Thymus (tissue), 11 donors: ENCODE measurements at regions not wholly inside any gene's neighbourhood (a gene's known extent, or its start where the extent isn't known, plus 50 kb on each side); places are given as distances from the start of the nearest gene placed in this dataset.

Experiments used
- DNase-seq, 9 donors: peaks; one replicate each; pipeline ENCODE4 v3.0.0-alpha.2; 2013; ENCODE audit warnings: low spot score in 9 of 9, low read depth in 6 of 9, missing footprints in 1 of 9
- H3K27ac ChIP-seq, 2 donors: one replicate each; pipeline ENCODE4 v1.5.1; 2013; ENCODE audit warnings: control low read depth in 1 of 2, low read depth in 1 of 2, low read length in 1 of 2, mild to moderate bottlenecking in 1 of 2, moderate library complexity in 1 of 2
- H3K27me3 ChIP-seq, 2 donors: one replicate each; pipeline ENCODE4 v1.5.1; 2013; ENCODE audit warnings: low read length in 1 of 2; ENCODE audit not compliant: control insufficient read depth in 2 of 2, insufficient read depth in 1 of 2
- H3K36me3 ChIP-seq, 2 donors: one replicate each; pipeline ENCODE4 v1.5.1; 2013; ENCODE audit warnings: low read length in 1 of 2, mild to moderate bottlenecking in 1 of 2, moderate library complexity in 1 of 2; ENCODE audit not compliant: control insufficient read depth in 2 of 2, insufficient read depth in 2 of 2
- H3K4me1 ChIP-seq, 2 donors: one replicate each; pipeline ENCODE4 v1.5.1; 2013; ENCODE audit warnings: low read length in 2 of 2; ENCODE audit not compliant: control insufficient read depth in 2 of 2, insufficient read depth in 2 of 2
- H3K4me3 ChIP-seq, 2 donors: one replicate each; pipeline ENCODE4 v1.5.1; 2013; ENCODE audit warnings: low read length in 2 of 2, control low read depth in 1 of 2, mild to moderate bottlenecking in 1 of 2
- H3K9me3 ChIP-seq, 2 donors: one replicate each; pipeline ENCODE4 v1.5.1; 2013; ENCODE audit warnings: low read length in 1 of 2, mild to moderate bottlenecking in 1 of 2; ENCODE audit not compliant: control insufficient read depth in 2 of 2, insufficient read depth in 1 of 2
- WGBS: extraction: QIAGEN DNeasy Blood & Tissue Kit; methylation state at CpG from one replicate; pipeline ENCODE4 v1.1.7; 2013; 5-methylcytosine and 5-hydroxymethylcytosine counted together
- donor health status: healthy.

DNA sequence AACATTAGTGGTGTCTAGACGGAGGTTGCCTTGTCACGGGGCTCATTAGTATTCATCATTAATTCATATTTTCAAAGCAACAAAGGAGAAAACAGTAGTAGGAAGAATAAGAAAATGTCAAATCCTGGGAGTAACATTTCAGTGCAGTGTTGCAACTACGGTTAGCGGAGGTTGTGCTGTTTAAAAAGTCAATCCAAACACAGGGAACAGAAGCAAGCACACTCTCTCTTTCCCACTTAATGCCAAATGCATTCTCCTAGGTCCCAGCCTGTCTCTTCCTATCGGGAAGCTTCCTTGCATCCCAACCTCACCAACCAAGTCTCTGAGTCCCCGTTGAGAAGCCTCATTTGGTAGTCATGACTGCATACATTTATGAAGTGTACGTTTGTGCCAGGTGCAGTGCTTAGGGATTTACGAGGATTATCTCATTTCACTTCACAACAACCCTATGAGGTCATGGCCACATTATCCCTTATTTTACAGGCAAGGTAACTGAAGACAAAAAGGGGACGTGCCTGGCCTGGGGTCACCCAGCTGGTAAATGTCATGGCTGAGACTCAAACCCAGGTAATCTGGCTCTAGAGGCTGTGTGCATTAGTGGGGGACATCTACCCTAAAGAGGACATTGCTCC, 283.6 kb upstream of the SALL1 start:
- H3K9me3 ChIP-seq: no peaks in the 10 kb centered on the region
- no peak for DNase-seq
- H3K27ac ChIP-seq: no peak overlapping the region
- no peak overlapping the region for H3K4me3 ChIP-seq
- WGBS: 87% methylated on average over 9 of the region's 9 CpGs
- H3K36me3 ChIP-seq: no peaks in the 10 kb centered on the region
- no peaks in the 10 kb centered on the region for H3K27me3 ChIP-seq
- no peaks in the 10 kb centered on the region for H3K4me1 ChIP-seq

DNA sequence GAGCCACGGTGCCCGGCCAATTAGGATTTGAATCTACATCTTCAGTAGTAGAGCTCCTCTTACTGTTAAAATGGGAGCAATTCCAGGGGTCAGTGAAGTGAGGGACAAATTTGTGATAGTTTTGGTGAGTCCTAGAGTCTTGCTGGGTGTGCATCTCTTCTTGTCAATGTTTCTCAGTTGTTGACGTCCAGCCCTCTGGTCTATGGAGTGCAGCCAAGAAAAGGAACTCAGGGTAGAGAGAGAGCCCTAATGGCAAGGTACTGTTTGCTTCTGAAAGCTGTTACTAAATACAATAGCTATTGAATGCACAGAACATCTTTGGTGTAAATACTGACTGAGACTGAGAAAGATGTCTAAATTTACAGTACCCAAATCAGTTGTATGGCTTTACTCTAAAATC, 282.5 kb upstream of the SALL1 start:
- H3K4me3 ChIP-seq: no peak overlapping the region
- no peaks in the 10 kb centered on the region for H3K36me3 ChIP-seq
- no peaks in the 10 kb centered on the region for H3K4me1 ChIP-seq
- H3K9me3 ChIP-seq: no peaks in the 10 kb centered on the region
- no peaks in the 10 kb centered on the region for H3K27me3 ChIP-seq
- no peak for DNase-seq
- WGBS: 77% methylated on average over 3 of the region's 3 CpGs
- H3K27ac ChIP-seq: no peak overlapping the region

DNA sequence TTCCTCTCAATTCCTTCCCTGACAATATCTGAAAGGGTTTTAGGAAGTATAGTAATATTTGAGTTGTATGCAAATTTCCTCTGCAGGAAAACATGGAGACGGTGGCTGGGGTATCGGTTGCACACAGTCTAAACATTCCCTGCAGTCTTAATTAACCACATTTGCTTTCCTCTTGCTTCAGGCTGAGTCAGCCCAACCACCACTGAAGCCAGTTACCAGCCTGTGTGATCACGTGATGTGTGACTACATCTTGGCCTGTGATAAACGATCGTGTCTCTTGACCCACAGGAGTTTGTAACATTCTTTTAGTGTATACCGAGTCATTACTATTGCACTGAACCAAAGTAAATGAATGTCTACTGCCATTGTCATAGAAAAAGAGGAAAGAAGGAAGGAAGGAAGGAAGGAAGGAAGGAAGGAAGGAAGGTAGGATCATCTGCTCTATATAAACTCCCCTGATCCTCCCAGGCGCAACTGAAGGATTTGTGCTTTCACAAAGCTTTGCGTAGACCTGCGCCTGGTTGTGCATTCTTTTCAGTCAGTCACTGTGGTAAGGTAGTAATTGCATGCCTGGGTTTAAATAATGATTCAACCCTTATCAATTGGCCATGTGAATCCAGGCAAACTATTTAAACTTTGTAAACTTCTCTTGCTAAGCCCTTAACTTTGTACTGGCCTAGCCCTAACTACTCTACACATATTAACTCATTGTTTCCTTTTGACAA, 280.6 kb upstream of the SALL1 start:
- WGBS: 51% methylated on average over 9 of the region's 9 CpGs
- Histone ChIP-seq H3K27ac (no peak overlapping the region), H3K4me1 (no peaks in the 10 kb centered on the region), H3K36me3 (no peaks in the 10 kb centered on the region), H3K9me3 (no peaks in the 10 kb centered on the region), H3K4me3 (no peak overlapping the region), H3K27me3 (no peaks in the 10 kb centered on the region)
- DNase-seq: no peak

DNA sequence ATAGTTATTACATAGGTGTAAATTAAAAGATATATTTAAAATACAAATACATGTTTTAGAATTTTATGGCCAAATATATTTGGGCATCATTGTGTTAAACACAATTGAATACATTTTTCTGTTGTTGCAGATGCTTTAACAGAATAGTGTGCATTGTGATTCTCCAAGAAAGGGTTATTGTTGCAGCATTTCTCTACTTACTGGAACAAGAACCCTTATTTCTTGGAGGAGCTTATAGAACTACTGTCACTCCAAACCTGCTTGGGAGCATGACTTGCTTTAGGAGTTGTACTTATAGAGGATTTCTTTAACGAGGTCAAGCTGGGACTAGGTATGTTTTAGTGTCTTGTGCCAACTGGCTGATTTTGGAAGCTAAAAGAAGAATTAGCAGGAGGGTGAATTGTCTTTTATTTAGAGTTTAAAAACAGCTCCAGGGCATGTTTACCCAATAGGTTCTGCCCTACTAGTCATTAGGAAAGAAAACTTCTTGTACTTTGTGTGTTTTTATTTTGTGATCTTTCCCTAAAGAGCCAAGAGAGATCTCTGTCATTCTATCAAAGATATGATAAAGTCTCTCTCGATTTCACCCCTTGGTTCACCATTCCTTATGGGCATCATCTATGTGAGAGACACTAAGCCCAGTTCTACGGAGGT, 279.8 kb upstream of the SALL1 start:
- WGBS: 81% methylated on average over 3 of the region's 3 CpGs
- H3K4me3 ChIP-seq: no peak overlapping the region
- DNase-seq: no peak
- H3K4me1 ChIP-seq: no peaks in the 10 kb centered on the region
- no peaks in the 10 kb centered on the region for H3K27me3 ChIP-seq
- H3K9me3 ChIP-seq: no peaks in the 10 kb centered on the region
- no peak overlapping the region for H3K27ac ChIP-seq
- no peaks in the 10 kb centered on the region for H3K36me3 ChIP-seq

- 87% methylated on average over 2 of the region's 2 CpGs for WGBS
- Histone ChIP-seq H3K9me3 (no peaks in the 10 kb centered on the region), H3K36me3 (no peaks in the 10 kb centered on the region), H3K4me3 (no peak overlapping the region), H3K4me1 (no peaks in the 10 kb centered on the region), H3K27me3 (no peaks in the 10 kb centered on the region), H3K27ac (no peak overlapping the region)
- DNase-seq: no peak
Measured at GRCh38 chr16:51429041-51429440, 278.0 kb upstream of the SALL1 start.

GRCh38 chr16:51427085-51427484, 276.0 kb upstream of the SALL1 start:
- 57% methylated on average over 1 of the region's 1 CpG for WGBS
- DNase-seq: no peak
- H3K36me3 ChIP-seq: no peaks in the 10 kb centered on the region
- H3K9me3 ChIP-seq: no peaks in the 10 kb centered on the region
- no peak overlapping the region for H3K4me3 ChIP-seq
- H3K27me3 ChIP-seq: no peaks in the 10 kb centered on the region
- no peak overlapping the region for H3K27ac ChIP-seq
- no peaks in the 10 kb centered on the region for H3K4me1 ChIP-seq

DNA sequence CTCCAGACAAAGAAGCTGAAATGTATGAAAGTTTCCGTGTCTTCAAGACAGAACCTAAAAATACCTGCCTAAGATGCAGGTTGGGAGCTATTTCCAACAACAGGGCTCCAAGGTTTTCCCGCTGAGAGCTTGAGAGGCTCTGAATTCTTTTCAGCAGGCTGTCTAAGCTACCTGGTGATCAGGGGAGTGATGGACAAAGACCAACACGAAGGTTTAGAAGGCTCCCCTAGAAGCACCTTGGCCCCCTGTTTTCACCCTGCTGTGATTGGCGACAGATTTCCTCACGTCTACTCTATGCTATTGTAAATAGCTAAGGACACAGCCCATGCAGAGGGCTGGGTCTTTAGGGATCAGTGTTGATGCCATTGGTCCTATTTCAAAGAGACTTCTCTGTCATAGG, 275.2 kb upstream of the SALL1 start:
- Histone ChIP-seq H3K27ac (no peak overlapping the region), H3K4me1 (no peaks in the 10 kb centered on the region), H3K4me3 (no peak overlapping the region), H3K36me3 (no peaks in the 10 kb centered on the region), H3K27me3 (no peaks in the 10 kb centered on the region), H3K9me3 (no peaks in the 10 kb centered on the region)
- DNase-seq: no peak
- 41% methylated on average over 5 of the region's 5 CpGs for WGBS

- Histone ChIP-seq H3K4me1 (no peaks in the 10 kb centered on the region), H3K27me3 (no peaks in the 10 kb centered on the region), H3K27ac (no peak overlapping the region), H3K36me3 (no peaks in the 10 kb centered on the region), H3K4me3 (no peak overlapping the region), H3K9me3 (no peaks in the 10 kb centered on the region)
- no peak for DNase-seq
- 57% methylated on average over 2 of the region's 2 CpGs for WGBS
Measured at GRCh38 chr16:51420247-51420646, 269.2 kb upstream of the SALL1 start.

DNA sequence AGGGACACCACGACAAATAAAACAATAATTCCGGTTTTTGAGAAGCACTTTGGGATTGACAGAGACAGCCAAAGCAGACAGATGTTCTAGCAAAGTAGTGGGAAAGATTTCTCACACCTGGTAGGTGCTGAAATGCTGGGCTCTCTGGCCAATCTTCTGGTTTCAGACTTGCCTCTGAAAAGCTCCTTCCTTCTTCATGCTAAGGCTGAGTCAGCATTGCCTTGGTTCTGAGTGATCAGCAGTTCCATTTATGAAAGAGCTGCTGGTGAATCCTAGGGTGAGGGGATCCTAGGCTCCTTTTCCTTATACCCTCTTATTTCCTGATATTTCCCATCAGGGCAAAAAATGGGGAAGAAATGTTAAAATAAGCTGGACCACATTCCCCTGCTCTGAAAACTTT, 268.7 kb upstream of the SALL1 start:
- Histone ChIP-seq H3K27me3 (no peaks in the 10 kb centered on the region), H3K27ac (no peak overlapping the region), H3K4me3 (no peak overlapping the region), H3K9me3 (no peaks in the 10 kb centered on the region), H3K36me3 (no peaks in the 10 kb centered on the region), H3K4me1 (no peaks in the 10 kb centered on the region)
- 70% methylated on average over 2 of the region's 2 CpGs for WGBS
- no peak for DNase-seq
